Activated B cell treated with CpG ODN at 0.5 μM for 24 hours (primary cell): ENCODE measurements at regions not wholly inside any gene's neighbourhood (a gene's known extent, or its start where the extent isn't known, plus 50 kb on each side); places are given as distances from the start of the nearest gene placed in this dataset.

Experiments
- ATAC-seq: fragments of 200-7000 bp; cut with Tn5 transposase; one replicate; pipeline ENCODE4 v1.10.0; 2021; ENCODE audit warnings: low read depth, mild to moderate bottlenecking, moderate library complexity
- CTCF ChIA-PET: fragments of 350-600 bp; sonication (Branson Sonifier 250); formaldehyde crosslinking; loops from one replicate; lab custom pipeline; 2021; ENCODE audit warnings: antibody characterized with exemption; lab: Charles Lee
- POLR2A ChIA-PET: fragments of 350-600 bp; sonication (Branson Sonifier 250); formaldehyde crosslinking; loops from one replicate; lab custom pipeline; 2021; ENCODE audit warnings: antibody characterized with exemption; lab: Charles Lee
- DNase-seq: peaks from one replicate; pipeline ENCODE4 v3.0.0; 2022
- H3K27ac Mint-ChIP-seq: one replicate; pipeline ENCODE4 v1.8.0; 2020; ENCODE audit warnings: mixed read lengths
- H3K27me3 Mint-ChIP-seq: one replicate; pipeline ENCODE4 v1.8.0; 2021; ENCODE audit warnings: mixed read lengths
- H3K36me3 Mint-ChIP-seq: one replicate; pipeline ENCODE4 v1.8.0; 2021; ENCODE audit warnings: low read depth, mixed read lengths
- H3K4me1 Mint-ChIP-seq: one replicate; pipeline ENCODE4 v1.8.0; 2021; ENCODE audit warnings: mixed read lengths
- H3K4me3 Mint-ChIP-seq: one replicate; pipeline ENCODE4 v1.8.0; 2020; ENCODE audit warnings: mild to moderate bottlenecking, mixed read lengths
- H3K9me3 Mint-ChIP-seq: one replicate; pipeline ENCODE4 v1.8.0; 2020; ENCODE audit warnings: mixed read lengths
- intact Hi-C: fragments of 100-400 bp; cut with micrococcal nuclease; formaldehyde crosslinking; loops from one replicate; pipeline ENCODE4 v1.15.1; 2024
- TF ChIP-seq, protein P1 (sequence below): fragments of 200-600 bp; IDR thresholded peaks from one replicate; pipeline ENCODE4 v1.8.0; 2022; ENCODE audit warnings: antibody characterized with exemption, mild to moderate bottlenecking

DNA sequence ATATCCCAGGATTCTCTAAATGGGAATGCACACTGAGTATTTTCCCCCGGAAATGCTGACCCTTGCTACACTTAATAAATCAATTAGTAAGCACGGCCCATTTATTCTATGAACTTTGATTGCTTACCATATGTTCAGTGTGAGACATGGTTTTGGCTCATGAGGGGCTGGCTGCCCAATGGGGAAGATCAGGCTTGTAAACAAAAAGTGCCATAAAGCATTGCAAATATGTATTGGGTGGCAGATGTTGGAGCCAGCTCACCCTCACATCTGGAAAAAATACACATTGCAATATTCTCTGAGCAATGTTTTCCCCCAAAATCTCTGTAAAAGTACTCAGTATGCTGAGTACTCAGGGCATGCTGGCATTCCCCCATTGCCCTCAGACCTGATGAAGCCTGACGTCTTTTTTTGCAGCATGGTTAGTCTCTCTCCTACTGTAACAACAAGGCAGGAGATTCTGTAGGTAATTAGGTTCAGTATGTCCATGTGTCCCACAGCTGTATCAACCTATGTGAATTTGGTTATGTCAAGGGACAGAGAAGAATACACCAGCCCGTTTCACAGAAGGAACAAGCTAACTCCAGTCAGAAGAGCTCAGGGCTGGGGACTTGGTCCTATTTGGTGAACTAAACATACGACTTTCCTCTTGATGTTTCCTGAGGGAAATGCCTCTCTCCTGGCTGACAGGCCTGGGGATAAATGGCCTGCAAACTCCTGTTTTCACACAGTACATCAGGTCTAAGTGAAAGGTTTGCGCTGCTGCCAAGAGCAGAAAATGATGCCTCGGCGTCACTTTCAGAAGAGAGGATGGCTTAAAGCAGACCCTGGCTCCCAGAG, 202.4 kb downstream of the INSIG2 start:
- Mint-ChIP-seq H3K36me3 (no peaks in the 10 kb centered on the region), H3K4me1 (no peaks in the 10 kb centered on the region), H3K27ac (no peak overlapping the region), H3K9me3 (peaks cover 3% of the 10 kb centered on the region), H3K27me3 (peaks cover 5% of the 10 kb centered on the region), H3K4me3 (no peak overlapping the region)
- ChIA-PET POLR2A (no interaction called here), CTCF (no interaction called here)
- intact Hi-C loops, result no loop called here
- no peak for DNase-seq
- TF ChIP-seq, protein P1, sequence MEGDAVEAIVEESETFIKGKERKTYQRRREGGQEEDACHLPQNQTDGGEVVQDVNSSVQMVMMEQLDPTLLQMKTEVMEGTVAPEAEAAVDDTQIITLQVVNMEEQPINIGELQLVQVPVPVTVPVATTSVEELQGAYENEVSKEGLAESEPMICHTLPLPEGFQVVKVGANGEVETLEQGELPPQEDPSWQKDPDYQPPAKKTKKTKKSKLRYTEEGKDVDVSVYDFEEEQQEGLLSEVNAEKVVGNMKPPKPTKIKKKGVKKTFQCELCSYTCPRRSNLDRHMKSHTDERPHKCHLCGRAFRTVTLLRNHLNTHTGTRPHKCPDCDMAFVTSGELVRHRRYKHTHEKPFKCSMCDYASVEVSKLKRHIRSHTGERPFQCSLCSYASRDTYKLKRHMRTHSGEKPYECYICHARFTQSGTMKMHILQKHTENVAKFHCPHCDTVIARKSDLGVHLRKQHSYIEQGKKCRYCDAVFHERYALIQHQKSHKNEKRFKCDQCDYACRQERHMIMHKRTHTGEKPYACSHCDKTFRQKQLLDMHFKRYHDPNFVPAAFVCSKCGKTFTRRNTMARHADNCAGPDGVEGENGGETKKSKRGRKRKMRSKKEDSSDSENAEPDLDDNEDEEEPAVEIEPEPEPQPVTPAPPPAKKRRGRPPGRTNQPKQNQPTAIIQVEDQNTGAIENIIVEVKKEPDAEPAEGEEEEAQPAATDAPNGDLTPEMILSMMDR, result no peak
- ATAC-seq, result no peak

DNA sequence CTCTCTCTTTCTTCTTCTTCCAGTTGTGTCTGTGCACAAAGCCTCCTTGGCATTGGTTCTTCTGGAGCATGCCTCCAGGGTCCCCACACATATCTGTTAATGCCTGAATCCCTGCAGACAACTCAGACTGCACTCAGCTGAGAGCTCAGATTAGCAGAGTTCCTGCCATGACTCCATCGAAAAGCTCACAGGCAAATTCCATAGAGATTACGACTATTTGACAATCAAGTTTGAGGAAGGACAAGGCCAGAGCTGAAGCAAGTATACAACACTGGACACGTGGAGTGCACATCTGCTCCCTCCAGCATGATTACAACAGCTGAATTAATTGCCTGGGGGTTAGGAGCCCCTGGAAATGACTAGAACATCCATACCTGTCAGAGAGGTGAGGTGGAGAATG, 190.7 kb downstream of the INSIG2 start:
- Mint-ChIP-seq H3K36me3 (no peaks in the 10 kb centered on the region), H3K9me3 (no peaks in the 10 kb centered on the region), H3K27me3 (peaks cover 14% of the 10 kb centered on the region), H3K4me3 (no peak overlapping the region), H3K27ac (no peak overlapping the region), H3K4me1 (no peaks in the 10 kb centered on the region)
- ATAC-seq (no peak), DNase-seq (no peak)
- CTCF ChIA-PET, result no interaction called here
- TF ChIP-seq, protein P1, result no peak
- intact Hi-C loops, result no loop called here
- POLR2A ChIA-PET, result no interaction called here

DNA sequence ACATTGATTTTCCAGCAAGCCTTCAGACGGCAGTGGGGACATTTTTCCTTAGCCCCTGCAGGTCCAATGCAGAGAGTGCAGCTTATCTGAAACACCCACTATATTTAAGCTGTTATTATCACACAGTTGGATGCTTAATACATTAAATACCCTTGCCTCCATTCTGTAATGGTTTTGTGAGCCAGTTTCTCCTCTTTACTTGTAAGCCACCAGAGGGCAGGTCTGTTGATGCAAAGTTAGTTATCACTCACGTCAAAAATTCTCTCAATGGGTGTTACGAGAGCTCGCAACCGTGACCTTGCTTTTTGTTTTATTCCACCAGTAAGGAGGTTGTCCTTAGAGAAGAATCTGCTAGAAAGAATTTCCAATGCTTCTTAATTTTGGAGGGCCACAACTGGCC, 189.8 kb downstream of the INSIG2 start:
- no peak for ATAC-seq
- TF ChIP-seq, protein P1, result no peak
- H3K36me3 Mint-ChIP-seq, result no peaks in the 10 kb centered on the region
- no peak overlapping the region for H3K4me3 Mint-ChIP-seq
- intact Hi-C loops, result no loop called here
- H3K9me3 Mint-ChIP-seq, result no peaks in the 10 kb centered on the region
- no peaks in the 10 kb centered on the region for H3K4me1 Mint-ChIP-seq
- peaks cover 16% of the 10 kb centered on the region for H3K27me3 Mint-ChIP-seq
- POLR2A ChIA-PET, result no interaction called here
- CTCF ChIA-PET, result no interaction called here
- no peak overlapping the region for H3K27ac Mint-ChIP-seq
- DNase-seq, result no peak

DNA sequence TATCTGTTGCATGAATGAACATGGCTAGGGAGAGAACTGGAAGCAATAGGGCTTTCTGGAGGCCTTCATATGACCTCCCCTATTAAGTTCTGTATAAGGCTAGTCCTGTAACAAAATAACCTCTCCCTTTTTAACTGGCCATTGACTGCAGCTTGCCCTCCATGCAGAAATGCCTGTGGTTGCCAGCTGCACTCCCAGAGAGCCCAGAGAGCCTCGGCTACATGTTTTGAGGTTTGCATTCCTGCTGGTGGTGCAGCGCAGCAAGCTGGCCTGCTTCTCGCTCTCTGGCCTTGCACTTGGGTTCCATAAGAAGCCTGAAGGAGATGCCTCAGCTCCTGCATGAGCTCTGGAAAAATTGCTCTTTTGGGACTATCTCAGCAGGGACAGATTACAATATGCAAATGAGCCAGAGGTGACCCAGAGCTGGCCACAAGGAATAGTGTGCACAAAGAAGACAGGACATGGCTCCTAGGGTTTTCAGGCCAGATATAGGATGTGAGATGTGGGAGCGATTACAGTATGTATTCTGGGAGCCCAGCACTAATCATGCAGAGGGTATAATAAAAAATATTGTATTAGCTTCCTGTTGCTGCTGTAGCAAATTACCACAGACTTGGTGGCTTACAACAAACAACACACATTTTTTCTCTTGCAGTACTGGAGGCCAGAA, 186.7 kb downstream of the INSIG2 start:
- H3K9me3 Mint-ChIP-seq, result no peaks in the 10 kb centered on the region
- intact Hi-C loops, result no loop called here
- H3K27me3 Mint-ChIP-seq, result peaks cover 10% of the 10 kb centered on the region
- TF ChIP-seq, protein P1, result no peak
- no peaks in the 10 kb centered on the region for H3K36me3 Mint-ChIP-seq
- CTCF ChIA-PET, result no interaction called here
- DNase-seq, result no peak
- no peak overlapping the region for H3K27ac Mint-ChIP-seq
- POLR2A ChIA-PET, result no interaction called here
- no peaks in the 10 kb centered on the region for H3K4me1 Mint-ChIP-seq
- no peak for ATAC-seq
- H3K4me3 Mint-ChIP-seq, result no peak overlapping the region

DNA sequence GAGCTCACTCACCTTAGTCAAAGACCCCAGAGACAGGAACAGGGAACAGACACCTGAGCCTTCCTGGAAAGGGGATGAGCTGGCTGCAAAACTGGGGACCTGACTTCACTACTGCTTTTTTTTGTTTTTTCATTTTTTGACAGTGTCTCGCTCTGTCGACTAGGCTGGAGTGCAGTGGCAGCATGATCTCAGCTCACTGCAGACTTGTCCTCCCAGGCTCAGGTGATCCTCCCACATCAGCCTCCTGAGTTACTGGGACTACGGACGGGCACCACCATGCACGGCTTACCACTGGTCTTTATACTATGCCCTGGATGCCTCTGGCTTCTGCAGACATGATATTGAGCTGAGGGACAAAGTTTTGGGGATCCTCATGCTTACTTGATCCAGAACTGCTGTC, 184.1 kb downstream of the INSIG2 start:
- CTCF ChIA-PET, result no interaction called here
- H3K4me3 Mint-ChIP-seq, result no peak overlapping the region

More for the DNA sequence above, 184.1 kb downstream of the INSIG2 start:
- no peaks in the 10 kb centered on the region for H3K4me1 Mint-ChIP-seq
- no peaks in the 10 kb centered on the region for H3K9me3 Mint-ChIP-seq
- ATAC-seq (no peak), DNase-seq (no peak)
- TF ChIP-seq, protein P1, result no peak
- intact Hi-C loops, result no loop called here
- H3K27ac Mint-ChIP-seq, result no peak overlapping the region
- H3K36me3 Mint-ChIP-seq, result no peaks in the 10 kb centered on the region
- H3K27me3 Mint-ChIP-seq, result peaks cover 7% of the 10 kb centered on the region
- POLR2A ChIA-PET, result no interaction called here
